HepG2 (cell line): ENCODE measurements at regions not wholly inside any gene's neighbourhood (a gene's known extent, or its start where the extent isn't known, plus 50 kb on each side); places are given as distances from the start of the nearest gene placed in this dataset.

ENCODE experiments used
- ATAC-seq: fragments of 200-7000 bp; cut with Tn5 transposase; 3 replicates; pipeline ENCODE4 v1.9.1; 2020; ENCODE audit warnings: mild to moderate bottlenecking, moderate library complexity
- BruUV-seq: library from RNA; stranded (reverse); fragments of 400-500 nt; replicated peaks from 2 replicates; lab custom pipeline; 2021; lab: Mats Ljungman, UMichigan
- CTCF ChIA-PET: fragments of 300-600 bp; formaldehyde crosslinking; extraction: SDS; loops from one replicate; lab custom pipeline; 2021; ENCODE audit warnings: low total read pairs, inconsistent platforms, low intra/inter-chr PET ratio; lab: Yijun Ruan, JAX
- POLR2A ChIA-PET: fragments of 350-600 bp; sonication (Branson Sonifier 250); formaldehyde crosslinking; loops from one replicate; lab custom pipeline; 2020; ENCODE audit warnings: antibody characterized with exemption, inconsistent platforms; lab: Yijun Ruan, JAX
- DNase-seq: peaks from one replicate; pipeline ENCODE4 v3.0.0-alpha.2; 2015; ENCODE audit warnings: low spot score
- FAIRE-seq: peaks from 3 replicates; lab custom pipeline; 2011; peaks lifted over from hg19 to GRCh38; lab: Jason Lieb, UNC
- H2AFZ ChIP-seq: one replicate; pipeline ENCODE4 v1.6.1; 2011; ENCODE audit warnings: low read length, inconsistent platforms
- H3K27ac ChIP-seq: fragments of 300-600 bp; 3 replicates; pipeline ENCODE4 v1.8.0; 2011; ENCODE audit warnings: mixed run types, mild to moderate bottlenecking, mixed read lengths, low read length, inconsistent platforms; ENCODE audit not compliant: insufficient read depth; ENCODE audit errors: extremely low read length
- H3K27me3 ChIP-seq, 2 experiments: fragments of 200-600 bp in 1 of 2; 2 replicates in 1 of 2; 3 replicates in 1 of 2; pipeline versions ENCODE4 v1.6.0 to v1.8.0; 2011; ENCODE audit warnings: low read length in 2 of 2, mild to moderate bottlenecking in 2 of 2, moderate library complexity in 2 of 2, inconsistent platforms in 1 of 2; ENCODE audit not compliant: insufficient read depth in 2 of 2, control insufficient read depth in 1 of 2
- H3K36me3 ChIP-seq, 2 experiments: fragments of 200-600 bp in 1 of 2; replicated peaks in 1 of 2; 2 replicates in 1 of 2; 3 replicates in 1 of 2; pipeline versions ENCODE4 v1.5.1 to v1.8.0; 2011; ENCODE audit warnings: low read length in 2 of 2, inconsistent platforms in 1 of 2; ENCODE audit not compliant: insufficient read depth in 2 of 2, control insufficient read depth in 1 of 2
- H3K4me1 ChIP-seq: 2 replicates; pipeline ENCODE4 v1.5.1; 2012; ENCODE audit warnings: low read length, inconsistent platforms; ENCODE audit not compliant: insufficient read depth
- H3K4me2 ChIP-seq: 2 replicates; pipeline ENCODE4 v1.6.0; 2011; ENCODE audit warnings: low read depth, low read length, inconsistent platforms
- H3K4me3 ChIP-seq, 3 experiments: fragments of 200-600 bp in 1 of 3; sonication (generic), shearing (Covaris generic) in 1 of 3; replicated peaks in 1 of 3; 2 replicates each; pipeline ENCODE4 v1.5.1; 2011 to 2016; ENCODE audit warnings: low read length in 3 of 3, inconsistent platforms in 2 of 3, low read depth in 2 of 3, mild to moderate bottlenecking in 2 of 3, control low read depth in 1 of 3, mixed read lengths in 1 of 3; ENCODE audit not compliant: insufficient read depth in 1 of 3
- H3K79me2 ChIP-seq: one replicate; pipeline ENCODE4 v1.6.1; 2011; ENCODE audit warnings: low read length, inconsistent platforms; ENCODE audit not compliant: insufficient read depth
- H3K9ac ChIP-seq: 2 replicates; pipeline ENCODE4 v1.6.0; 2011; ENCODE audit warnings: mild to moderate bottlenecking, low read depth, low read length, inconsistent platforms; ENCODE audit not compliant: insufficient read depth
- H3K9me3 ChIP-seq: 2 replicates; pipeline ENCODE4 v1.5.1; 2012; ENCODE audit warnings: mild to moderate bottlenecking, low read length
- H4K20me1 ChIP-seq: 2 replicates; pipeline ENCODE4 v1.6.0; 2011; ENCODE audit warnings: inconsistent platforms, mild to moderate bottlenecking, low read length, moderate library complexity; ENCODE audit not compliant: insufficient read depth
- E2F1 ChIP-seq: sonication (generic); formaldehyde crosslinking; IDR thresholded peaks from 2 replicates; pipeline ENCODE4 v1.5.0; 2020; ENCODE audit warnings: missing genetic modification reagents
- GATA4 ChIP-seq: sonication (generic); IDR thresholded peaks from 2 replicates; pipeline ENCODE4 v1.6.1; 2016; ENCODE audit warnings: antibody characterized with exemption, low read depth, borderline replicate concordance
- PCBP2 ChIP-seq: fragments of 200-400 bp; formaldehyde crosslinking; optimal IDR thresholded peaks from 2 replicates; pipeline ENCODE3; 2018; ENCODE audit warnings: low read length, low read depth; ENCODE audit not compliant: poor library complexity, severe bottlenecking
- SCMH1 ChIP-seq: sonication (generic); formaldehyde crosslinking; IDR thresholded peaks from 2 replicates; pipeline ENCODE4 v1.9.0; 2021; ENCODE audit warnings: missing genetic modification reagents, mild to moderate bottlenecking, borderline replicate concordance
- SRSF9 ChIP-seq: fragments of 200-400 bp; formaldehyde crosslinking; IDR thresholded peaks from 2 replicates; pipeline ENCODE4 v1.6.1; 2018; ENCODE audit warnings: borderline replicate concordance, mild to moderate bottlenecking, low read depth, low read length; ENCODE audit not compliant: insufficient read depth, poor library complexity, severe bottlenecking
- YY1 ChIP-seq: IDR thresholded peaks from 2 replicates; pipeline ENCODE4 v1.6.1; 2011; ENCODE audit warnings: low read length, low read depth, moderate library complexity, mild to moderate bottlenecking; ENCODE audit not compliant: insufficient read depth, insufficient replicate concordance
- ZFP82 ChIP-seq: sonication (generic); formaldehyde crosslinking; IDR thresholded peaks from 2 replicates; pipeline ENCODE4 v1.5.1; 2020; ENCODE audit warnings: mild to moderate bottlenecking, missing genetic modification reagents, borderline replicate concordance
- ZNF850 ChIP-seq: sonication (generic); formaldehyde crosslinking; conservative IDR thresholded peaks from 2 replicates; pipeline ENCODE4 v1.9.0; 2021; ENCODE audit warnings: mild to moderate bottlenecking, missing genetic modification reagents
- WGBS: methylation state at CpG from one replicate; pipeline ENCODE4 v1.1.6; 2017; ENCODE audit warnings: low lambda C conversion rate; 5-methylcytosine and 5-hydroxymethylcytosine counted together
- in situ Hi-C: cut with HindIII; loops from 2 replicates; pipeline ENCODE4 v1.10.0; 2017; ENCODE audit warnings: low pct_unique_long_range_greater_than_20kb; ENCODE audit not compliant: extremely low pct_ligation_motif_present
- intact Hi-C: fragments of 100-400 bp; cut with micrococcal nuclease; formaldehyde crosslinking; loops from one replicate; pipeline ENCODE4 v1.10.0; 2022; ENCODE audit not compliant: unreplicated experiment

DNA sequence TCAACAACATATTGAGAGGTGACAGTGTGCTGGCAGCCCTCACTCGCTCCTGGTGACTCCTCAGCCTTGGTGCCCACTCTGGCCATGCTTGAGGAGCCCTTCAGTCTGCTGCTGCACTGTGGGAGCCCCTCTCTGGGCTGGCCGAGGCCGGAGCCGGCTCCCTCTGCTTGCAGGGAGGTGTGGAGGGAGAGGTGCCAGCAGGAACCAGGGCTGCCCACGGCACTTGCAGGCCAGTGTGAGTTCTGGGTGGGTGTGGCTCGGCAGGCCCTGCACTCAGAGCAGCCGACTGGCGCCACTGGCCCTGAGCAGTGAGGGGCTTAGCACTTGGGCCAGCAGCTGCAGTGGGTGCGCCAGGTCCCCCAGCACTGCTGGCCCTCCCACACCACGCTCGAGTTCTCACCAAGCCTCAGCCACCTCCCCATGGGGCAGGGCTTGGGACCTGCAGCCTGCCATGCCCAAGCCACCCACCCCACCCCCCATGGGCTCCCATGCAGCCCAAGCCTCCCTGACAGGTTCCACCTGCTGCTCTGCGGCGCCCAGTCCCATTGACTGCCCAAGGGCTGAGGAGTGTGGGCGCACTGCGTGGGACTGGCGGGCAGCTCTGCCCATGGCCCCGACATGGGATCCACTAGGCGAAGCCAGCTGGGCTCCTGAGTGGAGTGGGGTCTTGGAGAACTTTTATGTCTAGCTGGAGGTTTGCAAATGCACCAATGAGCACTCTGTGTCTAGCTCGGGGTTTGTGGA lies 377.1 kb upstream of the ANKRD30A start:
- no peak for ATAC-seq
- WGBS = 0% methylated on average over 2 of the region's 19 CpGs
- CTCF ChIA-PET = no interaction called here

GRCh38 chr10:36739884-36740445 lies 385.4 kb upstream of the ANKRD30A start:
- BruUV-seq = no TSS peak
- H3K9me3 ChIP-seq = no peaks in the 10 kb centered on the region
- H2AFZ ChIP-seq = no peak overlapping the region
- FAIRE-seq (no peak), DNase-seq (no peak), ATAC-seq (no peak)
- no peak overlapping the region for H3K27ac ChIP-seq
- in situ Hi-C loops = no loop called here
- H3K4me2 ChIP-seq = no peak overlapping the region
- 34% methylated on average over 5 of the region's 5 CpGs for WGBS
- ChIA-PET POLR2A (no interaction called here), CTCF (no interaction called here)
- no peak for TF ChIP-seq SRSF9
- H3K79me2 ChIP-seq = no peaks in the 10 kb centered on the region
- no peaks in the 10 kb centered on the region for H3K4me1 ChIP-seq
- H3K36me3 ChIP-seq = no peaks in the 10 kb centered on the region
- intact Hi-C loops = no loop called here
- no peak overlapping the region for H3K9ac ChIP-seq
- no peak overlapping the region for H3K4me3 ChIP-seq
- no peaks in the 10 kb centered on the region for H3K27me3 ChIP-seq
- no peaks in the 10 kb centered on the region for H4K20me1 ChIP-seq

More for the DNA sequence above, 377.1 kb upstream of the ANKRD30A start:
- Histone ChIP-seq H3K27ac (no peak overlapping the region), H3K36me3 (no peaks in the 10 kb centered on the region), H4K20me1 (no peaks in the 10 kb centered on the region), H3K9me3 (no peaks in the 10 kb centered on the region), H3K27me3 (no peaks in the 10 kb centered on the region), H3K9ac (no peak overlapping the region), H3K4me2 (no peak overlapping the region), H3K79me2 (no peaks in the 10 kb centered on the region), H3K4me1 (no peaks in the 10 kb centered on the region), H2AFZ (no peak overlapping the region), H3K4me3 (no peak overlapping the region)
- no TSS peak for BruUV-seq
- no peak for TF ChIP-seq E2F1 (CRISPR knock-in tag)
- no peak for TF ChIP-seq PCBP2
- no peak for TF ChIP-seq ZFP82
- TF ChIP-seq ZNF850 (CRISPR knock-in tag) = peak; percentile 80; the same call in 1 of the 2 replicates
- TF ChIP-seq GATA4 = no peak
- TF ChIP-seq SCMH1 (CRISPR knock-in tag) = no peak
- no peak for TF ChIP-seq YY1
- POLR2A ChIA-PET = no interaction called here
- no peak for FAIRE-seq
- intact Hi-C loops = no loop called here
- no peak for DNase-seq
- in situ Hi-C loops = no loop called here
